C4-2B (cell line): ENCODE measurements at regions not wholly inside any gene's neighbourhood (a gene's known extent, or its start where the extent isn't known, plus 50 kb on each side); places are given as distances from the start of the nearest gene placed in this dataset.

Source experiments
- ZFX ChIP-seq: fragments of 450-650 bp; IDR thresholded peaks from 2 replicates; pipeline ENCODE4 v1.6.1; 2017
- TF ChIP-seq, protein P1 (sequence below): fragments of 450-650 bp; conservative IDR thresholded peaks from 2 replicates; pipeline ENCODE4 v1.5.1; 2017; ENCODE audit warnings: mild to moderate bottlenecking

DNA sequence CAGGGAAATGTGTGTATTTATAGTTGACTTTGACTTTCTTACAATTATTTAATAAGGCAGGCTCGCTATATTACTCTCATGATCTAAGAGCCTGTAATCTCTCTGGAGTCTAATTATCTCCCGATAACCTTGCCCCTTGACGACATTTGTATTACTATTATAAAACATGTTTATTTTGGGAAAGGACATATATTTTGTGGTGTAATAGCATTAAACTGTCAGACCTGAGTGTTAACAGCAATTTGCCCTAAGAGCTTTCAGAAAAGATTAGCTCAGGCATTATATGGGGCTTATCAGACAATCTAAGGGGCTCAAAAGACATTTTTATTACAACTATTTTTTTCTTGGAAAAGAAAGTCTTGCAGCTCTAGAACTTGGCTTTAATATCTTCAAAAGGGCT is 427.9 kb upstream of the SLIT2 start:
- TF ChIP-seq, protein P1, sequence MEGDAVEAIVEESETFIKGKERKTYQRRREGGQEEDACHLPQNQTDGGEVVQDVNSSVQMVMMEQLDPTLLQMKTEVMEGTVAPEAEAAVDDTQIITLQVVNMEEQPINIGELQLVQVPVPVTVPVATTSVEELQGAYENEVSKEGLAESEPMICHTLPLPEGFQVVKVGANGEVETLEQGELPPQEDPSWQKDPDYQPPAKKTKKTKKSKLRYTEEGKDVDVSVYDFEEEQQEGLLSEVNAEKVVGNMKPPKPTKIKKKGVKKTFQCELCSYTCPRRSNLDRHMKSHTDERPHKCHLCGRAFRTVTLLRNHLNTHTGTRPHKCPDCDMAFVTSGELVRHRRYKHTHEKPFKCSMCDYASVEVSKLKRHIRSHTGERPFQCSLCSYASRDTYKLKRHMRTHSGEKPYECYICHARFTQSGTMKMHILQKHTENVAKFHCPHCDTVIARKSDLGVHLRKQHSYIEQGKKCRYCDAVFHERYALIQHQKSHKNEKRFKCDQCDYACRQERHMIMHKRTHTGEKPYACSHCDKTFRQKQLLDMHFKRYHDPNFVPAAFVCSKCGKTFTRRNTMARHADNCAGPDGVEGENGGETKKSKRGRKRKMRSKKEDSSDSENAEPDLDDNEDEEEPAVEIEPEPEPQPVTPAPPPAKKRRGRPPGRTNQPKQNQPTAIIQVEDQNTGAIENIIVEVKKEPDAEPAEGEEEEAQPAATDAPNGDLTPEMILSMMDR: no peak
- no peak for TF ChIP-seq ZFX
